HepG2 (cell line): ENCODE measurements at regions not wholly inside any gene's neighbourhood (a gene's known extent, or its start where the extent isn't known, plus 50 kb on each side); places are given as distances from the start of the nearest gene placed in this dataset.
A peak's percentile ranks its signal among the peaks of the same experiment; 100 is the strongest.

Source experiments
- ATAC-seq: fragments of 200-7000 bp; cut with Tn5 transposase; 3 replicates; pipeline ENCODE4 v1.9.1; 2020; ENCODE audit warnings: mild to moderate bottlenecking, moderate library complexity
- BruUV-seq: library from RNA; stranded (reverse); fragments of 400-500 nt; replicated peaks from 2 replicates; lab custom pipeline; 2021; lab: Mats Ljungman, UMichigan
- CTCF ChIA-PET: fragments of 300-600 bp; formaldehyde crosslinking; extraction: SDS; loops from one replicate; lab custom pipeline; 2021; ENCODE audit warnings: low total read pairs, inconsistent platforms, low intra/inter-chr PET ratio; lab: Yijun Ruan, JAX
- POLR2A ChIA-PET: fragments of 350-600 bp; sonication (Branson Sonifier 250); formaldehyde crosslinking; loops from one replicate; lab custom pipeline; 2020; ENCODE audit warnings: antibody characterized with exemption, inconsistent platforms; lab: Yijun Ruan, JAX
- DNase-seq: peaks from one replicate; pipeline ENCODE4 v3.0.0-alpha.2; 2015; ENCODE audit warnings: low spot score
- FAIRE-seq: peaks from 3 replicates; lab custom pipeline; 2011; peaks lifted over from hg19 to GRCh38; lab: Jason Lieb, UNC
- H2AFZ ChIP-seq: one replicate; pipeline ENCODE4 v1.6.1; 2011; ENCODE audit warnings: low read length, inconsistent platforms
- H3K27ac ChIP-seq: fragments of 300-600 bp; 3 replicates; pipeline ENCODE4 v1.8.0; 2011; ENCODE audit warnings: mixed run types, mild to moderate bottlenecking, mixed read lengths, low read length, inconsistent platforms; ENCODE audit not compliant: insufficient read depth; ENCODE audit errors: extremely low read length
- H3K27me3 ChIP-seq, 2 experiments: fragments of 200-600 bp in 1 of 2; 2 replicates in 1 of 2; 3 replicates in 1 of 2; pipeline versions ENCODE4 v1.6.0 to v1.8.0; 2011; ENCODE audit warnings: low read length in 2 of 2, mild to moderate bottlenecking in 2 of 2, moderate library complexity in 2 of 2, inconsistent platforms in 1 of 2; ENCODE audit not compliant: insufficient read depth in 2 of 2, control insufficient read depth in 1 of 2
- H3K36me3 ChIP-seq, 2 experiments: fragments of 200-600 bp in 1 of 2; replicated peaks in 1 of 2; 2 replicates in 1 of 2; 3 replicates in 1 of 2; pipeline versions ENCODE4 v1.5.1 to v1.8.0; 2011; ENCODE audit warnings: low read length in 2 of 2, inconsistent platforms in 1 of 2; ENCODE audit not compliant: insufficient read depth in 2 of 2, control insufficient read depth in 1 of 2
- H3K4me1 ChIP-seq: 2 replicates; pipeline ENCODE4 v1.5.1; 2012; ENCODE audit warnings: low read length, inconsistent platforms; ENCODE audit not compliant: insufficient read depth
- H3K4me2 ChIP-seq: 2 replicates; pipeline ENCODE4 v1.6.0; 2011; ENCODE audit warnings: low read depth, low read length, inconsistent platforms
- H3K4me3 ChIP-seq, 3 experiments: fragments of 200-600 bp in 1 of 3; sonication (generic), shearing (Covaris generic) in 1 of 3; replicated peaks in 1 of 3; 2 replicates each; pipeline ENCODE4 v1.5.1; 2011 to 2016; ENCODE audit warnings: low read length in 3 of 3, inconsistent platforms in 2 of 3, low read depth in 2 of 3, mild to moderate bottlenecking in 2 of 3, control low read depth in 1 of 3, mixed read lengths in 1 of 3; ENCODE audit not compliant: insufficient read depth in 1 of 3
- H3K79me2 ChIP-seq: one replicate; pipeline ENCODE4 v1.6.1; 2011; ENCODE audit warnings: low read length, inconsistent platforms; ENCODE audit not compliant: insufficient read depth
- H3K9ac ChIP-seq: 2 replicates; pipeline ENCODE4 v1.6.0; 2011; ENCODE audit warnings: mild to moderate bottlenecking, low read depth, low read length, inconsistent platforms; ENCODE audit not compliant: insufficient read depth
- H3K9me3 ChIP-seq: 2 replicates; pipeline ENCODE4 v1.5.1; 2012; ENCODE audit warnings: mild to moderate bottlenecking, low read length
- H4K20me1 ChIP-seq: 2 replicates; pipeline ENCODE4 v1.6.0; 2011; ENCODE audit warnings: inconsistent platforms, mild to moderate bottlenecking, low read length, moderate library complexity; ENCODE audit not compliant: insufficient read depth
- ATF7 ChIP-seq, 2 experiments: fragments of 450-650 bp in 1 of 2; sonication (generic) in 1 of 2; formaldehyde crosslinking in 1 of 2; IDR thresholded peaks; 2 replicates each; pipeline versions ENCODE4 v1.4.0 to v1.6.1; 2016 to 2020; ENCODE audit warnings: antibody characterized with exemption in 1 of 2, mild to moderate bottlenecking in 1 of 2, missing genetic modification reagents in 1 of 2
- CREB1 ChIP-seq, 2 experiments: fragments of 450-650 bp in 1 of 2; IDR thresholded peaks; 2 replicates each; pipeline ENCODE4 v1.6.1; 2016 to 2017; ENCODE audit warnings: control low read depth in 1 of 2, mild to moderate bottlenecking in 1 of 2, missing compliant biosample characterization in 1 of 2, missing genetic modification characterization in 1 of 2
- HOXD1 ChIP-seq: sonication (generic); formaldehyde crosslinking; IDR thresholded peaks from 2 replicates; pipeline ENCODE4 v1.5.0; 2020; ENCODE audit warnings: missing genetic modification reagents
- MAFF ChIP-seq: IDR thresholded peaks from 2 replicates; pipeline ENCODE4 v1.6.1; 2011; ENCODE audit warnings: low read depth, low read length, improper control_type of control experiment
- MAFK ChIP-seq, 2 experiments: IDR thresholded peaks in 1 of 2; conservative IDR thresholded peaks in 1 of 2; 2 replicates each; pipeline ENCODE4 v1.6.1; 2011; ENCODE audit warnings: improper control_type of control experiment in 2 of 2, low read length in 2 of 2
- NR3C1 ChIP-seq: sonication (generic); formaldehyde crosslinking; IDR thresholded peaks from 2 replicates; pipeline ENCODE4 v1.4.0; 2020; ENCODE audit warnings: missing genetic modification reagents
- PLRG1 ChIP-seq: fragments of 450-650 bp; conservative IDR thresholded peaks from 2 replicates; pipeline ENCODE4 v1.6.1; 2016
- ZNF629 ChIP-seq: sonication (generic); formaldehyde crosslinking; conservative IDR thresholded peaks from 2 replicates; pipeline ENCODE4 v1.5.0; 2020; ENCODE audit warnings: missing genetic modification reagents
- ZNF772 ChIP-seq: sonication (generic); formaldehyde crosslinking; IDR thresholded peaks from 2 replicates; pipeline ENCODE4 v1.5.0; 2020; ENCODE audit warnings: mild to moderate bottlenecking, missing genetic modification reagents
- WGBS: methylation state at CpG from one replicate; pipeline ENCODE4 v1.1.6; 2017; ENCODE audit warnings: low lambda C conversion rate; 5-methylcytosine and 5-hydroxymethylcytosine counted together
- in situ Hi-C: cut with HindIII; loops from 2 replicates; pipeline ENCODE4 v1.10.0; 2017; ENCODE audit warnings: low pct_unique_long_range_greater_than_20kb; ENCODE audit not compliant: extremely low pct_ligation_motif_present
- intact Hi-C: fragments of 100-400 bp; cut with micrococcal nuclease; formaldehyde crosslinking; loops from one replicate; pipeline ENCODE4 v1.10.0; 2022; ENCODE audit not compliant: unreplicated experiment
- TF ChIP-seq, protein P1 (sequence below): sonication (generic); formaldehyde crosslinking; IDR thresholded peaks from 2 replicates; pipeline ENCODE4 v1.4.0; 2020; ENCODE audit warnings: mild to moderate bottlenecking, missing genetic modification reagents, borderline replicate concordance
- TF ChIP-seq, protein P2 (sequence below): sonication (generic); formaldehyde crosslinking; IDR thresholded peaks from 2 replicates; pipeline ENCODE4 v1.4.0; 2020; ENCODE audit warnings: missing genetic modification reagents
- TF ChIP-seq, protein P3 (sequence below): sonication (generic); formaldehyde crosslinking; IDR thresholded peaks from 2 replicates; pipeline ENCODE4 v1.5.0; 2020; ENCODE audit warnings: missing genetic modification reagents

DNA sequence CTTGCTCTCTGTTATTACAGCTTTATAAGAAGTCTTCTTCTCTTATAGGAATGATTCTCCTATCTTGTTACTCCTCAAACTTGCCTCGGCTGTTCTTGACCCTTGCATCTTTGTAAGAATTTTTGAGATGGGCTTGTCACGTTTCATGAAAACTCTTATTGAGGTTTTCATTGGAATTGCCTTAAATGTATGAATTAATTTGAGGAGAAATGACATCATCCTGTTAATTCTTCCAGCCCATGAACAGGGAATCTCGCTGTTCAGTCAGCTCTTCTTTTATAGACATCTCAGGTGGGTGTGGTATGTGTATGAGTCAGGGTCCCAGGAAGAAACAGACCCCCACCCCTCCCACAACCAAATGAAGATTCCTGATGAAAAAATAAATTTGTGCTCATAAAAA is 107.1 kb upstream of the MYL2 start:
- no peak overlapping the region for H3K4me2 ChIP-seq
- H3K36me3 ChIP-seq: no peaks in the 10 kb centered on the region
- ATAC-seq (no peak), FAIRE-seq (no peak), DNase-seq (no peak)
- H3K9ac ChIP-seq: no peak overlapping the region
- CTCF ChIA-PET: no interaction called here
- 0% methylated on average over 3 of the region's 3 CpGs for WGBS
- intact Hi-C loops (no loop called here), in situ Hi-C loops (loop anchor here (5.0 kb wide), 1 partner anchor 270 kb away; no protein-coding TSS in a partner anchor)
- peaks cover 0 to 9% of the 10 kb centered on the region in 2 experiments; a peak in 2 of 5 replicates for H3K27me3 ChIP-seq
- H3K4me1 ChIP-seq: no peaks in the 10 kb centered on the region
- H3K4me3 ChIP-seq: no peak overlapping the region
- no peaks in the 10 kb centered on the region for H3K79me2 ChIP-seq
- TF ChIP-seq, protein P1, sequence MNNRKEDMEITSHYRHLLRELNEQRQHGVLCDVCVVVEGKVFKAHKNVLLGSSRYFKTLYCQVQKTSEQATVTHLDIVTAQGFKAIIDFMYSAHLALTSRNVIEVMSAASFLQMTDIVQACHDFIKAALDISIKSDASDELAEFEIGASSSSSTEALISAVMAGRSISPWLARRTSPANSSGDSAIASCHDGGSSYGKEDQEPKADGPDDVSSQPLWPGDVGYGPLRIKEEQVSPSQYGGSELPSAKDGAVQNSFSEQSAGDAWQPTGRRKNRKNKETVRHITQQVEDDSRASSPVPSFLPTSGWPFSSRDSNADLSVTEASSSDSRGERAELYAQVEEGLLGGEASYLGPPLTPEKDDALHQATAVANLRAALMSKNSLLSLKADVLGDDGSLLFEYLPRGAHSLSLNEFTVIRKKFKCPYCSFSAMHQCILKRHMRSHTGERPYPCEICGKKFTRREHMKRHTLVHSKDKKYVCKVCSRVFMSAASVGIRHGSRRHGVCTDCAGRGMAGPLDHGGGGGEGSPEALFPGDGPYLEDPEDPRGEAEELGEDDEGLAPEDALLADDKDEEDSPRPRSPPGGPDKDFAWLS (CRISPR knock-in tag): no peak
- TF ChIP-seq NR3C1 (no peak), ZNF772 (CRISPR knock-in tag) (no peak), ATF7 (IDR thresholded peaks at IDR 0.05) (peak; percentile 61; the same call in 1 of the 2 replicates), ATF7 (CRISPR knock-in tag; IDR thresholded peaks at IDR 0.05) (no peak)
- no peak overlapping the region for H2AFZ ChIP-seq
- no peaks in the 10 kb centered on the region for H4K20me1 ChIP-seq
- H3K9me3 ChIP-seq: no peaks in the 10 kb centered on the region
- BruUV-seq: no TSS peak
- no peak overlapping the region for H3K27ac ChIP-seq
- POLR2A ChIA-PET: no interaction called here

DNA sequence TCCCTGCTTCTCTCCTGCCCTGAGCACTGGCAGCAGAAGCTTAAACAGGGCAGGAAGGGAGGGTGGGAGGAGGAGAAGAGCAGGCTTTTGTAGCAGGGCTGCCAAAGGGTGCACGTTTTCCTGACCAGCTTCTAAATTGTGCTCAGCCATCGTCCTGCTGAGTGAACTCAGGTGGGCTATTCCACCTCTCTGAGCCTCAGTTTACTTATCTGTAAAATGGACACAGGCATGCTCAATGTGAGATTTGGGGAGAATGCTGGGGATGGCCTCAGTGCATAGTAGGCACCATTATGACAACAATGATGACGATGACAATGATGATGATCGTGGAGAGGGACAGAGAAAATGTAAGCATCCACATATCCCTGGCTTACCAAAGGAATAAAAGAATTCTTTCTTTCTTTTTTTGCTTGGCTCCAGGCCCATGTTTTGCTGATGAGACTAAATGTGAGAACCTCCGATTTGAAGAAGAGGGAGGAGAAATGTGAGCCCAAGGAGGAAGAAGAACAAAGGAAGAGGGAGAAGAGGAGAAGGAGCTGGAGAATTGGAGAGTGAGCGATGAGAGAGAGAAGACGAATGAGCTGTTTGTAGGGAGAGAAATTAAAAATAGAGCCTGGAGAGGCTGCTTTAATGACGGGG is 105.5 kb upstream of the MYL2 start:
- no peak overlapping the region for H3K9ac ChIP-seq
- no peaks in the 10 kb centered on the region for H3K79me2 ChIP-seq
- no peak for TF ChIP-seq PLRG1
- 0 out of 2 replicates have a peak, but pooled peaks have one; percentile 22 for TF ChIP-seq MAFF
- TF ChIP-seq CREB1 (IDR thresholded peaks at IDR 0.05): peak; percentile 54; the same call in 1 of the 2 replicates
- no peak for TF ChIP-seq CREB1 (CRISPR knock-in tag; IDR thresholded peaks at IDR 0.05)
- TF ChIP-seq, protein P2, sequence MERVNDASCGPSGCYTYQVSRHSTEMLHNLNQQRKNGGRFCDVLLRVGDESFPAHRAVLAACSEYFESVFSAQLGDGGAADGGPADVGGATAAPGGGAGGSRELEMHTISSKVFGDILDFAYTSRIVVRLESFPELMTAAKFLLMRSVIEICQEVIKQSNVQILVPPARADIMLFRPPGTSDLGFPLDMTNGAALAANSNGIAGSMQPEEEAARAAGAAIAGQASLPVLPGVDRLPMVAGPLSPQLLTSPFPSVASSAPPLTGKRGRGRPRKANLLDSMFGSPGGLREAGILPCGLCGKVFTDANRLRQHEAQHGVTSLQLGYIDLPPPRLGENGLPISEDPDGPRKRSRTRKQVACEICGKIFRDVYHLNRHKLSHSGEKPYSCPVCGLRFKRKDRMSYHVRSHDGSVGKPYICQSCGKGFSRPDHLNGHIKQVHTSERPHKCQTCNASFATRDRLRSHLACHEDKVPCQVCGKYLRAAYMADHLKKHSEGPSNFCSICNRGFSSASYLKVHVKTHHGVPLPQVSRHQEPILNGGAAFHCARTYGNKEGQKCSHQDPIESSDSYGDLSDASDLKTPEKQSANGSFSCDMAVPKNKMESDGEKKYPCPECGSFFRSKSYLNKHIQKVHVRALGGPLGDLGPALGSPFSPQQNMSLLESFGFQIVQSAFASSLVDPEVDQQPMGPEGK (CRISPR knock-in tag): no peak
- no peak for TF ChIP-seq HOXD1 (CRISPR knock-in tag)
- TF ChIP-seq MAFK (conservative IDR thresholded peaks at IDR 0.05 in 1 of 2, IDR thresholded peaks at IDR 0.05 in 1 of 2; ENCODE audit: low read length in 2 of 2): peak; percentile 39 to 49; a peak in 3 of 4 replicates
- TF ChIP-seq, protein P3, sequence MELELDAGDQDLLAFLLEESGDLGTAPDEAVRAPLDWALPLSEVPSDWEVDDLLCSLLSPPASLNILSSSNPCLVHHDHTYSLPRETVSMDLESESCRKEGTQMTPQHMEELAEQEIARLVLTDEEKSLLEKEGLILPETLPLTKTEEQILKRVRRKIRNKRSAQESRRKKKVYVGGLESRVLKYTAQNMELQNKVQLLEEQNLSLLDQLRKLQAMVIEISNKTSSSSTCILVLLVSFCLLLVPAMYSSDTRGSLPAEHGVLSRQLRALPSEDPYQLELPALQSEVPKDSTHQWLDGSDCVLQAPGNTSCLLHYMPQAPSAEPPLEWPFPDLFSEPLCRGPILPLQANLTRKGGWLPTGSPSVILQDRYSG (CRISPR knock-in tag): no peak
- TF ChIP-seq ZNF629: peak; percentile 67; the same call in 1 of the 2 replicates
- H3K27me3 ChIP-seq: peaks cover 0 to 11% of the 10 kb centered on the region in 2 experiments; a peak in 3 of 5 replicates
- no peaks in the 10 kb centered on the region for H3K36me3 ChIP-seq
- DNase-seq (no peak), ATAC-seq (no peak), FAIRE-seq (no peak)
- H2AFZ ChIP-seq: no peak overlapping the region
- no peaks in the 10 kb centered on the region for H4K20me1 ChIP-seq
- no peak overlapping the region for H3K4me2 ChIP-seq
- no peaks in the 10 kb centered on the region for H3K4me1 ChIP-seq
- CTCF ChIA-PET: no interaction called here
- H3K4me3 ChIP-seq: no peak overlapping the region
- POLR2A ChIA-PET: no interaction called here
- 15% methylated on average over 8 of the region's 8 CpGs for WGBS
- no peak overlapping the region for H3K27ac ChIP-seq
- intact Hi-C loops (no loop called here), in situ Hi-C loops (loop anchor here (5.0 kb wide), 1 partner anchor 271 kb away; no protein-coding TSS in a partner anchor)
- no TSS peak for BruUV-seq
- H3K9me3 ChIP-seq: no peaks in the 10 kb centered on the region
